HG03159 (cell line): ENCODE measurements at regions not wholly inside any gene's neighbourhood (a gene's known extent, or its start where the extent isn't known, plus 50 kb on each side); places are given as distances from the start of the nearest gene placed in this dataset.
"Not testable (repeated sequence)": the region's sequence is repeated elsewhere in the genome, so short reads cannot be mapped to it uniquely, and the experiment has no call there.

Experiments used
- ATAC-seq: cut with Tn5 transposase; IDR thresholded peaks from one replicate; pipeline ENCODE4 v1.9.1; 2021; ENCODE audit warnings: mild to moderate bottlenecking, moderate library complexity; ENCODE audit not compliant: unreplicated experiment

DNA sequence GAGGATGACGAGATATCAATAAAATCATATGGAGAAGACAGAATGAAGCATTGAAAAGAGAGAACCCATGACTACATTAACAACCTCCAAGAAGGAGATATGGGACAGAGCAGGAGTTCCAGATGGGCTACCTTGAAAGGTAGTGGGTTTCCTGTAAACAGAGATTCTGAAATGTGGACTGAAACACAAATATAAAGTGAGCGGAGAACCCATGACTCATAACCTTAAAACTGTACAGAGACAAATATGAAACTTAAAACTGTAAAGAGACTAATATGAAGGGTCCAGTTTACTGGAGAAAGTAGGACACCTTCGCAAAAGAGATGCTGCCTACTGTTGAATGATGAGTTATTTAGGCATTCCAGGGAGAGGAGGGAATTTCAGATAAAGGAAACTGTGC, 383.7 kb downstream of the CAAP1 start:
- no peak for ATAC-seq

GRCh38 chr9:26504057-26504456, 388.5 kb downstream of the CAAP1 start:
- no peak for ATAC-seq

- ATAC-seq = no peak
These were observed 390.3 kb downstream of the CAAP1 start for GRCh38 chr9:26502311-26502710.

DNA sequence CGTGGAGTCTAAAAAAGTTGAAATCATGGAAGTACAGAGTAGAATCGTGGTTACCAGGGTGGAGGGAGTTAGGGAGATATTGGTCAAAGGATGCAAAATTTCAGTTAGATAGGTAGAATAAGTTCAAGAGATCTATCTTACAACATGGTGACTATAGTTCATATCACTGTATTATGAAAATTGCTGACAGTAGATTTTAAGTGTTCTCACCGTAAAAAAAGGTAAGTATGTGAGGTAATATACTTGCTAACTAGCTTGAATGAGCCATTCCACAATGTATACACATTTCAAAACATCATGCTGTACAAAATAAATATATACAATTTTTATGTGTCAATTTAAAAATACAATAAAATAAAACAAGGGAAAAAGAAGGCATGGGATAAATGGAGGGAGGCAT, 392.1 kb downstream of the CAAP1 start:
- ATAC-seq = no peak

DNA sequence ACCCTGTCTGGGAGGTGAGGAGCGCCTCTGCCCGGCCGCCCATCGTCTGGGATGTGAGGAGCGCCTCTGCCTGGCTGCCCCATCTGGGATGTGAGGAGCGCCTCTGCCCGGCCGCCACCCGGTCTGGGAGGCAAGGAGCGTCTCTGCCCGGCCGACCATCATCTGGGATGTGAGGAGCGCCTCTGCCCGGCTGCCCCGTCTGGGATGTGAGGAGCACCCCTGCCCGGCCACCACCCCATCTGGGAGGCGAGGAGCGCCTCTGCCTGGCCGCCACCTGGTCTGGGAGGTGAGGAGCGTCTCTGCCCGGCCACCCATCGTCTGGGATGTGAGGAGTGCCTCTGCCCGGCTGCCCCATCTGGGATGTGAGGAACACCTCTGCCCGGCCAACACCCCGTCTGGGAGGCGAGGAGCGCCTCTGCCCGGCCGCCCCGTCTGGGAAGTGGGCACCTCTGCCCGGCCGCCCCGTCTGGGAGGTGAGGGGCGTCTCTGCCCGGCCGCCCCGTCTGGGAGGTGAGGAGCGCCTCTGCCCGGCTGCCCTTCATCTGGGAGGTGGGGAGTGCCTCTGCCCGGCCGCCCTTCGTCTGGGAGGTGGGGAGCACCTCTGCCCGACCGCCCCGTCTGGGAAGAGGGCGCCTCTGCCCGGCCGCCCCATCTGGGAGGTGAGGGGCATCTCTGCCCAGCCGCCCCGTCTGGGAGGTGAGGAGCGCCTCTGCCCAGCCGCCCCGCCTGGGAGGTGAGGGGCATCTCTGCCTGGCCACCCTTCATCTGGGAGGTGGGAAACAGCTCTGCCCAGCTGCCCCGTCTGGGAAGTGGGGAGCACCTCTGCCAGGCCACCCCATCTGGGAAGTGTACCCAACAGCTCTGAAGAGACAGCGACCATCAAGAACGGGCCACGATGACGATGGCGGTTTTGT, 399.7 kb downstream of the CAAP1 start:
- ATAC-seq = not testable (repeated sequence)

GRCh38 chr9:26491922-26492607, 400.5 kb downstream of the CAAP1 start:
- ATAC-seq = not testable (repeated sequence)

DNA sequence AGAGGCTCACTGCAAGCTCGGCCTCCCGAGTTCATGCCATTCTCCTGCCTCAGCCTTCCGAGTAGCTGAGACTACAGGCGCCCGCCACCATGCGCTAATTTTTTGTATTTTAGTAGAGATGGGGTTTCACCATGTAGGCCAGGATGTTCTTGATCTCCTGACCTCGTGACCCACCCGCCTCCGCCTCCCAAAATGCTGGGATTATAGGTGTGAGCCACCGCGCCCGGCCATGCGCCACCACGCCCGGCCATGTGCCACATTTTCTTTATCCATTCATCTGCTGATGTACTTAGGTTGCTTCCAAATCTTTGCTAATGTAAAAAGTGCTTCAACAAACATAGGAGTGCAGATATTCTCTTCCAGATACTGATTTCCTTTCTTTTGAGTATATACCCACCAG, 408.6 kb downstream of the CAAP1 start:
- ATAC-seq = no peak

DNA sequence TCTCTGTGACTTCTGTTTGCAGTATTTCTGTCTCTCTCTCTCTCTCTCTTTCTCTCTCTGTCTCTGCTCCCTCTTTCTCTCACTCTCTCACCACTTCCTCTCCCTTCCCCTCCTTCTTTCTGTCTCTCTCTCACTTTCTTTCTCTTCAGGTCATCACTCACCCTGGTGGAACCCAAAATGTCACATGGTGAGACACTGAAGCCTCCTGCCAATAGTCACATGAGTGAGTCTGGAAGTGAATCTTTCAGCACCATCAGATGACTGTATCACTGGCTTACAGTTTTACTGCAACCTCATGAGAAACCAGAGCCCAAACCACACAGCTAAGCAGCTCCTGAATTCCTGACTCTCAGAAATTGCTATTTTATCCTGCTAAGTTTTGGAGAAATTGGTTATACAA, 414.6 kb downstream of the CAAP1 start:
- no peak for ATAC-seq

GRCh38 chr9:26471261-26471660, 421.3 kb downstream of the CAAP1 start:
- no peak for ATAC-seq

DNA sequence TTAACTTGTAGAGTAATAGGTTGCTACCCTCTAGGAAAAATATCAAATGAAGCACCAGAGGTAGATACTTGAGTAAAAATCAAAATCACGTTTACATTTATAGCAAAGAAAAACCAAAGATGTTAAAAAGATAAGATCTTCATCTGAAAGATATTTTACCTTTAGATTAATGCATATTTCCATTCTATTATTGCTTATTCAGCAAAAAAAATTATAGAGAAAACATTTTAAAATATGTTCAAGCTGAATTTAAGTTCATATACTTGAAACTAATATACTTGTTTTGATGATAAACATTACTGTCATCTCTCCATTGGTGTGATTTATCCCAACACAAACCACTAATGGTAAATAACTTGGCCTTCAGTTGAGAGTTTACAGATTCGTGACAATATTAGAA, 422.3 kb downstream of the CAAP1 start:
- no peak for ATAC-seq

DNA sequence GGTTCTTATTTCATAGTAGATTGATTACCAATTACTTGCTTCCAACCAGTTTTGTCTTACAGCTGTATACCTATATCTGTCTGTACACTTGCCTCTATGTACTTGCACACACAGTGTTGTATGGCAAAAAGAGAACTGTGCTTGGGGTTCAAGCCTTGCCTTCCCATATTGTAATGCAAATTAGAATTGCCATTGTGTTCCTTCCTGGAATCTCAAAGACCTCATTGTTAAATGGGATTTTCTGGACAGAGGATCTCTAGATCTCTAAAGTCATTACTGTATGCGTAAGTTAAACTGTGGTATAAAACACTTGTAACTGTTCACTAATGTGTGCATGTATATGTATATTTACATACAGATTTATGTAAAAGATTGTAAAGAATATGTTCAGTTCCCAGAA, 428.8 kb downstream of the CAAP1 start:
- ATAC-seq = no peak

GRCh38 chr9:26462751-26463150, 429.9 kb downstream of the CAAP1 start:
- no peak for ATAC-seq

DNA sequence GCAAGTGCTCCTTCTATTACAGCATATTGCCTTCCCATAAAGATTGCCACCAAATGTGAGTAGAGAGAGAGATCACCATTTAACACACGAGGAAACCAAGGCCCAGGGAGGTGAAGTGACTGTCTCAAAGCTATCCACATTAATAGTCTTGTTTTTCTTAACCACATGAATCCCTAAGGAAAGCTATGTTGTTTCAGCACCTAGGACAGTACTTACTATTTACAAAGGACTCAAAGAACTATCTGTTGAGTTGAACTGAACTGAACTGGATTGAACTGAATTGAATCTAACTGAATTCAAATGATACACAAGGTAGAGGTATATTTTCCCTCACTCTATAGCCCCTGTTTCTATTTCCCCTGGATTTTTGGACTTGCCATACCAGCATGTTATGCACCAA, 430.4 kb downstream of the CAAP1 start:
- ATAC-seq = no peak

GRCh38 chr9:26460624-26461023, 432.0 kb downstream of the CAAP1 start:
- no peak for ATAC-seq

DNA sequence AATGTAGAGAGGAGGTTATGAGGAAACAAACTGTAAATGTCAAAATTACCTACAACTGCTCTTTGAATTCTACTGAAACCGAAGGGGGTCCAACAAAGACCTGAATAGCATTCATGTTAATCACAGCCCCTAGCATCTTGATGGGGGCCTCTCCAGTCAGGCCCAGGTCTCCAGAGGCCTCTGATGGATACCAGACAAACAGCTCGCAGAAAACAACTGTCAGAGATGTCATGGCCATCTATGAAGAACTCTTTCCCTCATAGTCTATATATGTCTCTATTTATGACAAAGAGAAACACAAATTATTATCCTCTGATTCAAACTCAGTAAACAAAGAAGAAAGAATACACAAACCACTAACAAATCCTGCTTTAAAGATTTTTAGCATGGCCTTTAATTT, 432.6 kb downstream of the CAAP1 start:
- no peak for ATAC-seq

GRCh38 chr9:26458054-26458453, 434.5 kb downstream of the CAAP1 start:
- ATAC-seq = no peak

- no peak for ATAC-seq
These were observed 435.5 kb downstream of the CAAP1 start for GRCh38 chr9:26457151-26457550.

DNA sequence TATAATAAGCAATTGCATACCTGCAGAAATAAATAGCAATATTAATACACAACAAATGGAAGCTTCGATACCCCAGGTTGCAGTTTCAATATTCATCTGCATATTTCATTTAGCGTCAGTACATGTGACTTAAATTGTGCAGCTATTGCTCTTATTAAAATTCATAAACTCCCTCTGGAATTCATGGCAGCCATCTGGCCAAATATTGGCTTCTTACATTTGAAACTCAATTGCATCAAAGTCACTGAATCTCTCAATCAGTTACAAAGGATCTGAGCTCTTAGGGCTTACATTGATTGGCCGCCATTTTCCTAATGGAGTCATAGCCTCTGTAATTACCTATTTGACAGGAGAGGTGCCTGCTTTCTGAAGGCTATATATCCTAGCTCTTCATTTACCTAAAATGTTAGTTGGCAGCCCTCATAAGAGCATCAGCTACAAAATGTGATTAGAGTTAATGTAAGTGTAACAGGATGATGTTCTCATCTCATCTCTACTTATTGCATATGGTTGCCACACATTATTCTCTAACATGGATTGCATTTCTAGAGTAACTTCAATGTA, 453.5 kb downstream of the CAAP1 start:
- ATAC-seq = no peak

GRCh38 chr9:26437056-26437711, 455.4 kb downstream of the CAAP1 start:
- no peak for ATAC-seq

DNA sequence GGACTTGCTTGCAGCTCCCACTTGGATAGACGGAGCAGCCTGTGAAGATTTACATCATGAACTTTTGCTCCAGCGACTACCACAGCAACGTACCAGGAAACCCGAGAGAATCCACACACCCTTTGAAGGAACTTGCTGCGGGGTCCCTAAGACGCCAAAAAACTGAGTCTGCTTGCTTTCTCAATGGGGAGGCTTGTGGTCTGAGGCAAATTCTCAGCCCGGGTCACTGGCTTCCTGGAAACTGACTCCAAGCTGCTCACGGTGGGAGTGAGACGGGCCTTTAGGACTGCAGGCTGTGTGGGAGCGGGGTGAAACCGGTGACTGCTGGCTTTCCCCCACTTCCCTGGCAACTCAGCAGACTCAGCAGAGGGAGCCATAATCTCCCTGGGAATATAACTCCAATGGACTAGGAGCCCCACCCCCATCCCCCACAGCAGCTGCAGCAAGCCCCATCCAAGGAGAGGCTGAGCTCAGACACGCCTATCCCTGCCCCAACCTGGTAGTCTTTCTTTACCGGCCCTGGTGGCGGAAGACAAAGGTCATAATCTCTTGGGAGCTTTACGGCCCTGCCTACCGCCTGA, 466.0 kb downstream of the CAAP1 start:
- no peak for ATAC-seq

- no peak for ATAC-seq
These were observed 474.1 kb downstream of the CAAP1 start for GRCh38 chr9:26418480-26418879.
